ENCODE measurements at regions not wholly inside any gene's neighbourhood (a gene's known extent, or its start where the extent isn't known, plus 50 kb on each side); places are given as distances from the start of the nearest gene placed in this dataset.

GRCh38 chr4:125398263-125399002 lies 83.7 kb downstream of the FAT4 start:
- no peak for TF ChIP-seq CTCF (IDR thresholded peaks at IDR 0.05; ENCODE audit: borderline replicate concordance, insufficient read depth, low read depth, low read length)
- no peak overlapping the region for H3K4me3 ChIP-seq (ENCODE audit: low read depth, low read length)

- H3K4me3 ChIP-seq (ENCODE audit: low read depth, low read length), result no peak overlapping the region
- TF ChIP-seq CTCF (IDR thresholded peaks at IDR 0.05; ENCODE audit: borderline replicate concordance, insufficient read depth, low read depth, low read length), result no peak
Observed at GRCh38 chr4:125400756-125401155, 86.0 kb downstream of the FAT4 start.

DNA sequence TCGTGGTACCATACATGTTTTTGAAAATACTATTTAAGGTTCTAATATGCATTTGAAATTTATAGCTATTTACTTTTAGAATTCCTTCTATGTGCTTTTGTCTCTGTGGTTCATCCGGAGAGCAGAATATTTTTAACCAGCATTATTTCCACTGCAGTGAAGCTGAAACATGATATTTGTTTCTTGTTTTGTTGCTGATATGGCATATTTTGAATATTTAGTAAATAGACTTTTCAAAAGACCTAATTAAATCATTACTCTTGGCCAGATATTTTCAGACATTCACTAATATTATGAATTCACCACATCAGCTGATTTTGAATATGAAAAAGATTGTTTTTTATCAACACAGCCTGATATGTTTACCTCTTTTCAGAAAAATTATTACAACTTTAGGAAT lies 87.0 kb downstream of the FAT4 start:
- no peak overlapping the region for H3K4me3 ChIP-seq (ENCODE audit: low read depth, low read length)
- no peak for TF ChIP-seq CTCF (IDR thresholded peaks at IDR 0.05; ENCODE audit: borderline replicate concordance, insufficient read depth, low read depth, low read length)

GRCh38 chr4:125420526-125420925 lies 105.8 kb downstream of the FAT4 start:
- TF ChIP-seq CTCF (IDR thresholded peaks at IDR 0.05; ENCODE audit: borderline replicate concordance, insufficient read depth, low read depth, low read length), result no peak
- no peak overlapping the region for H3K4me3 ChIP-seq (ENCODE audit: low read depth, low read length)

GRCh38 chr4:125421547-125421946 lies 106.8 kb downstream of the FAT4 start:
- no peak overlapping the region for H3K4me3 ChIP-seq (ENCODE audit: low read depth, low read length)
- TF ChIP-seq CTCF (IDR thresholded peaks at IDR 0.05; ENCODE audit: borderline replicate concordance, insufficient read depth, low read depth, low read length), result no peak

GRCh38 chr4:125423124-125423523 lies 108.4 kb downstream of the FAT4 start:
- no peak overlapping the region for H3K4me3 ChIP-seq (ENCODE audit: low read depth, low read length)
- no peak for TF ChIP-seq CTCF (IDR thresholded peaks at IDR 0.05; ENCODE audit: borderline replicate concordance, insufficient read depth, low read depth, low read length)

DNA sequence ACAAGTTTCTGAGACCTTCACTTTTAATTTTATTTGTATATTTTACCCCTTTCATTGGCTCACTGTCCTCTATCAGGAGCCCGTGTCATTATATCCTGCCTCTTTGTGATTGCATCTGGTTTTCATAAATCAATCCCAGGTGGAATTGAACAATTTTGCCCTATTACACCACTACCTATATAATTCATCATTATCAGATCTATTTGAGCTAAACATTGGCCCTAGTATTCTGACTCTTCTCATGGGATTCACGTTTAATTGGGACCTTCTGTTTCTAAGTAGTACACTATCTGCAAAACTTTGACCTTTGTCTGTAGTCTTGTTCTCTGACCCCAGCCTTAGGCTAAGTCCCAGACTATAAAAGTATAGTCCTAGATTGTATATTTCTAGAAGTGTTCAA lies 114.1 kb downstream of the FAT4 start:
- TF ChIP-seq CTCF (IDR thresholded peaks at IDR 0.05; ENCODE audit: borderline replicate concordance, insufficient read depth, low read depth, low read length), result no peak
- H3K4me3 ChIP-seq (ENCODE audit: low read depth, low read length), result no peak overlapping the region

Measured in GM12875 (cell line).